Stimulated activated memory B cell treated with anti-CD40 and anti-IgM and Interleukin-4, amounts not matched to agents 10 μg/mL and 1 μg/mL and 100 μg/mL, for 72 hours (primary cell): ENCODE measurements at regions not wholly inside any gene's neighbourhood (a gene's known extent, or its start where the extent isn't known, plus 50 kb on each side); places are given as distances from the start of the nearest gene placed in this dataset.
A peak's percentile ranks its signal among the peaks of the same experiment; 100 is the strongest.
"Not testable (repeated sequence)": the region's sequence is repeated elsewhere in the genome, so short reads cannot be mapped to it uniquely, and the experiment has no call there.

Experiments
- ATAC-seq: fragments of 150-1000 bp; cut with Tn5 transposase; 2 replicates; pipeline ENCODE4 v1.10.0; 2021
- H3K27ac Mint-ChIP-seq: one replicate; pipeline ENCODE4 v1.8.0; 2022; ENCODE audit warnings: mild to moderate bottlenecking, mixed read lengths
- H3K27me3 Mint-ChIP-seq: one replicate; pipeline ENCODE4 v1.8.0; 2022; ENCODE audit warnings: mixed read lengths
- H3K36me3 Mint-ChIP-seq: one replicate; pipeline ENCODE4 v1.8.0; 2022; ENCODE audit warnings: mixed read lengths
- H3K4me1 Mint-ChIP-seq: one replicate; pipeline ENCODE4 v1.8.0; 2022; ENCODE audit warnings: mixed read lengths
- H3K4me3 Mint-ChIP-seq: one replicate; pipeline ENCODE4 v1.8.0; 2022; ENCODE audit warnings: mild to moderate bottlenecking, moderate library complexity, mixed read lengths
- H3K9me3 Mint-ChIP-seq: one replicate; pipeline ENCODE4 v1.8.0; 2022; ENCODE audit warnings: mixed read lengths

DNA sequence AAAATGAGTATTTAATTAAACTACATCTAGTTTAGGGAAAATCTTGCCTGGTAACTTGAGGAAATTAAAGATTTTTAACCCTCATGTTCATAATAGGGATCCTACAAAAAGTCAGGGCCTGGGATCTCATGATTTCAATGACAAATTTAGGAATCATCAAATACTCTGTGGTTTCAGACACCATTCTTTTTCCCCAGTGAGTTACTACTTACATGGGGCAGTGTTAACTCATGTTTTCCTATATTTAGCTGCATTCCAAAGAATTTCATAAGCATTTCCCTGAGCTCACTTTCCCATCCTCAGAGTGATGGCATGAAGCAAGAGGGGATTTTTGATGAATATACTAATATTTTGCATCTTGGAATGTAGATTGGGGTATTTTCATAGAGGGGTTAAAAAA, 321.7 kb downstream of the CENPW start:
- no peak overlapping the region for H3K27ac Mint-ChIP-seq
- H3K27me3 Mint-ChIP-seq, result no peaks in the 10 kb centered on the region
- H3K36me3 Mint-ChIP-seq, result no peaks in the 10 kb centered on the region
- ATAC-seq, result no peak
- H3K9me3 Mint-ChIP-seq, result no peaks in the 10 kb centered on the region
- no peak overlapping the region for H3K4me3 Mint-ChIP-seq
- no peaks in the 10 kb centered on the region for H3K4me1 Mint-ChIP-seq

DNA sequence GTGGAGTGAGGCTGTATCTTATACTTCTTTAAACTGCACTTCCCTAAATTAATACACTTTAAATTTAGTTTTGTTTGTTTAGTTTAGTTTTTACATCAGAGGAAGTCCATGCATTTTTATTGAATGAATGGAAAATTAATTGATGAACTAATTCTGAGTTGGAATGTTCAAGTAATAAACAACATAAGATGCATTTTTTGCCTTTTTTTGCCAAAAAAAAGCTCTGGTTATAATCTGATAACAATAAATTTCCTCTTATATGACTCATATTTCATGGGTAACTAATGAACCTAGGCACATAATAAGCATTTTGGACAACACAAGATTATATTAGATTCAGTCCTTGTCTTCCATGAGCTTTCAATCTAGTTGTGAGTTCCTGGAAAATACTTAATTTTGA, 323.1 kb downstream of the CENPW start:
- no peak for ATAC-seq
- H3K4me1 Mint-ChIP-seq, result no peaks in the 10 kb centered on the region
- H3K27me3 Mint-ChIP-seq, result no peaks in the 10 kb centered on the region
- no peak overlapping the region for H3K4me3 Mint-ChIP-seq
- no peaks in the 10 kb centered on the region for H3K9me3 Mint-ChIP-seq
- no peaks in the 10 kb centered on the region for H3K36me3 Mint-ChIP-seq
- no peak overlapping the region for H3K27ac Mint-ChIP-seq

DNA sequence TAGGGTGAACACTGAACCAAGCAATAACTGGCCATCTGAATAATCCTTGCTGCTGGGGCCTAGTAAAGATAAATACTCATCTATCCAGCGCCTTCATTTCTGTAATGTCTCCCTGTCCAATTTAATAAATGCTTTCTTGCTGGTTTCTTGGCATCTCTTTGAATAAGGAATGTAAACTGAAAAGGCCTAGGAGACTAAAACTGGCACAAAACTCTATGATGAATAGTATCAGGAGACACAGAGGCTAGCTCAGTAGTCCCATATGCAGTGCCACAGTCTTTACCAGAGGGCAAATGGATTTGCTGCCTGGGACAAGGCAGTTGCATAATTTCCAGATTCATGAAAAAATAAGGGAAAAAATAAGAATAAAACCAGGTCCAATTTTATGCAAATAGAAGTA, 324.4 kb downstream of the CENPW start:
- Mint-ChIP-seq H3K4me1 (no peaks in the 10 kb centered on the region), H3K36me3 (no peaks in the 10 kb centered on the region), H3K4me3 (no peak overlapping the region), H3K9me3 (no peaks in the 10 kb centered on the region), H3K27me3 (no peaks in the 10 kb centered on the region), H3K27ac (no peak overlapping the region)
- no peak for ATAC-seq

DNA sequence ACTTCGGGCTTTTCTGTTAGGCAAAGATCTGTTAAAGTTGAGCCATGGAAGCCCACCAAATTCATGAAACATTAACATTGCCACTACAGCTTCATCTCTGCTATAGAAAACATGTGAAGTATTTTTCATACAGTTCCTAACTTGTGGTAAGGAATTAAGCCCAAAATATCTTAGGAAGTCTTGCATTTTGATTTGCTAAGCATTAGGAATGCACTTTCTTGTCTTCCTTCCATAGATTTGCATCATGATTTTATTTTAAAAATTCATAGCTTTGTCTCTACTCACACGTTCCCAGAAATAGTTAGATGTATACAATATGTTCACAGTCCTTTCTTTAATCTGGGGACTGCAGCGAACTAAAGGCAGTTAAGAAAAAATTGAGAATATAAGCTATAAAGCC, 325.6 kb downstream of the CENPW start:
- no peak for ATAC-seq
- no peaks in the 10 kb centered on the region for H3K27me3 Mint-ChIP-seq
- no peaks in the 10 kb centered on the region for H3K9me3 Mint-ChIP-seq
- H3K27ac Mint-ChIP-seq, result no peak overlapping the region
- H3K4me3 Mint-ChIP-seq, result no peak overlapping the region
- H3K4me1 Mint-ChIP-seq, result no peaks in the 10 kb centered on the region
- no peaks in the 10 kb centered on the region for H3K36me3 Mint-ChIP-seq

DNA sequence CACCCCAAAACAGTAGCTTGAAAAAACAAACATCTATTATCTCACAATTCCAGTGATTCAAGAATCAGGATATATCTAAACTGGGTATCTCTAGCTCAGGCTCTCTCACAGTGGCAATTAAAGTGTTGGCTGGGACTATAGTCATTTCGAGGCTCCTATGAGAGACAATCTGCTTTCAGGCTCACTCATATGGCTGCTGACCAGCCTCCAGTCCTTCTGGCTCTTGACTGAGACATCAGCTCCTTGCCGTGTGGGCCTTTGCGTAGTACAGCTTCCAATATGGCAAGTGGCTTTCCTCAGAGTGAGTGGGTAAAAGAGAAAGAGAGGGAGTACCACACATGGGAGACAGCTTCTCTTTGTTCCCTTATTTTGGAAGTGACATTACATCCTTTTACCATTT, 327.2 kb downstream of the CENPW start:
- H3K9me3 Mint-ChIP-seq, result no peaks in the 10 kb centered on the region
- H3K27me3 Mint-ChIP-seq, result no peaks in the 10 kb centered on the region
- no peak overlapping the region for H3K4me3 Mint-ChIP-seq
- H3K4me1 Mint-ChIP-seq, result no peaks in the 10 kb centered on the region
- no peaks in the 10 kb centered on the region for H3K36me3 Mint-ChIP-seq
- ATAC-seq, result no peak
- H3K27ac Mint-ChIP-seq, result no peak overlapping the region

DNA sequence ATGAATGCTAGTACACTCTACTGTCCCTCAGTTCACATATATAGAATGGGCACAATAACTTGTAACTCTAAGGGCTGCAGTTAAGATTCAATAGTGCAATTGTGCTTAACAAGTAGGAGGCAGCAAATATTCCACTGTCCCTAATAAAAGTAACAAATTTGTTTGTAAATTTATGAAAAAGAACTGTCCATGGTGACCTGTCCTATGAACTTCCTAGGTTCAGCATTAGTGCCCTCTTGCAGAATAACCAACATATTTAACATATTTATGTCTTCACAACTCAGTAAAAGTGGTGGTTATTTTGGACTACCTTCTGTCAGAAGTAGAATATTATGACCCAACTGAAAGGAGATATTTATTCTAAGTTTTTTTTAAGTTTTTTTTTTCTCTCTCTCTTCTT, 327.8 kb downstream of the CENPW start:
- ATAC-seq, result no peak
- H3K36me3 Mint-ChIP-seq, result no peaks in the 10 kb centered on the region
- H3K4me1 Mint-ChIP-seq, result no peaks in the 10 kb centered on the region
- no peaks in the 10 kb centered on the region for H3K9me3 Mint-ChIP-seq
- no peak overlapping the region for H3K27ac Mint-ChIP-seq
- H3K4me3 Mint-ChIP-seq, result no peak overlapping the region
- H3K27me3 Mint-ChIP-seq, result no peaks in the 10 kb centered on the region

DNA sequence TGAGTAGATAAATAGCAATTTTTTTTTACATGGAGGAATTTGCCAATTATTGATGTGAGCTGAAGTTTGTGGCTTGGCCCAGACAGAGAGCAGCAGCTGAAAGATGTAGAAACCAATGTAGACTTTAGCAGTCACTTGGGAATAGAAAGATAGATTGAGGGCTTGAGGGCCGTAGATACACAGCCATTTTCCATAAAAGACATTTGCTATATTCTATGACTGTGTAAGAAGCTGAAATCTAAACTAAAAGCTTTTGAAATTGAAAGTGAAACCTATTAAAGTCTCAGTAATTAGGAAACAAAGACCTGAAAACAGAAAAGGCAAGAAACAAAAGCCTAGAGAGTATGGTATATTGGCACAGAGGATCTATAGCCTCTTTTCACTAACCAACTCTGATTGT, 332.7 kb downstream of the CENPW start:
- no peak for ATAC-seq
- no peaks in the 10 kb centered on the region for H3K4me1 Mint-ChIP-seq
- H3K27me3 Mint-ChIP-seq, result no peaks in the 10 kb centered on the region
- H3K27ac Mint-ChIP-seq, result no peak overlapping the region
- no peak overlapping the region for H3K4me3 Mint-ChIP-seq
- H3K9me3 Mint-ChIP-seq, result peaks cover 11% of the 10 kb centered on the region
- H3K36me3 Mint-ChIP-seq, result no peaks in the 10 kb centered on the region

DNA sequence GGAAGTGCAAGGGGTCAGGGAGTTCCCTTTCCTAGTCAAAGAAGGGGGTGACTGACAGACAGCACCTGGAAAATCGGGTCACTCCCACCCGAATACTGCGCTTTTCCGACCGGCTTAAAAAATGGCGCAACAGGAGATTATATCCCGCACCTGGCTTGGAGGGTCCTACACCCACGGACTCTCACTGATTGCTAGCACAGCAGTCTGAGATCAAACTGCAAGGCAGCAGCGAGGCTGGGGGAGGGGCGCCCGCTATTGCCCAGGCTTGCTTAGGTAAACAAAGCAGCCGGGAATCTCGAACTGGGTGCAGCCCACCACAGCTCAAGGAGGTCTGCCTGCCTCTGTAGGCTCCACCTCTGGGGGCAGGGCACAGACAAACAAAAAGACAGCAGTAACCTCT, 333.8 kb downstream of the CENPW start:
- H3K27me3 Mint-ChIP-seq, H3K4me1 Mint-ChIP-seq, H3K27ac Mint-ChIP-seq, H3K4me3 Mint-ChIP-seq, H3K36me3 Mint-ChIP-seq, ATAC-seq: not testable (repeated sequence)
- H3K9me3 Mint-ChIP-seq, result peaks cover 11% of the 10 kb centered on the region

DNA sequence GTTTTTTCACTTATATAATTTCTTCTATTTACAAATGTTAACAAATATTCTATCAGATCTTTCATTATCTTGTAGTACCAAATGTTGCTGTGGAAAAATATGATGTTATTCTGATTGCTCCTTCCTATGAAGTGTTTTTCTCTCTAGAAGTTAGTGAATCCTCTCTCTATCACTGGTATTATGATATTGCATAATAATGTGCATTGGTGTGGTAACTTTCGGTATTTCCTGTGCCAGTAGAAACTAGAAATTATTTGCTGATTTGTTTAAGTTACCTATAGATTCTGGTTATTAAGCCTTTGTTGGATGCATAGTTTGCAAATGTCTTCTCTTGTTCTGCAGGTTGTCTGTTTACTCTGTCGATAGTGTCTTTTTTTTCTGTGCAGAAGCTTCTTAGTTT, 342.5 kb downstream of the CENPW start:
- H3K9me3 Mint-ChIP-seq, result peaks cover 5% of the 10 kb centered on the region
- H3K4me3 Mint-ChIP-seq, result no peak overlapping the region
- H3K36me3 Mint-ChIP-seq, result no peaks in the 10 kb centered on the region
- no peak for ATAC-seq
- H3K27me3 Mint-ChIP-seq, result no peaks in the 10 kb centered on the region
- H3K4me1 Mint-ChIP-seq, result no peaks in the 10 kb centered on the region
- no peak overlapping the region for H3K27ac Mint-ChIP-seq

DNA sequence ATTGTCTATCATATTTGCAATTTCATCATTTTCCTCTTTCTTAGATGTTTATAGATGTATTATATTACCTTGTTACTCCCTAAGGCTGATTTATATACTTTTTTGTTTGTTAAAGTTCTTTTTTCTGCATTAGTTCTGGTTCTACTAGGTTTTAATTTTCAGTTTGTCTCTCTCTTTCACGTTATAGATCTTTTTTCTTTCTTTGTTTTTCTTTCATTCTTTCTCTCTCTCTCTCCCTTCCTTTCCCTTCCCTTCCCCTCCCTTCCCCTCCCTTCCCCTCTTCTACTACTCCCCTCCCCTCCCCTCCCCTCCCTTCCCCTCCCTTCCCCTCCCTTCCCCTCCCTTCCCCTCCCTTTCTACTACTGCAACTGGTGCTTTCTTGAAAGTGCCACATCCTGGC, 345.3 kb downstream of the CENPW start:
- Mint-ChIP-seq H3K36me3 (no peaks in the 10 kb centered on the region), H3K9me3 (peaks cover 12% of the 10 kb centered on the region)

DNA sequence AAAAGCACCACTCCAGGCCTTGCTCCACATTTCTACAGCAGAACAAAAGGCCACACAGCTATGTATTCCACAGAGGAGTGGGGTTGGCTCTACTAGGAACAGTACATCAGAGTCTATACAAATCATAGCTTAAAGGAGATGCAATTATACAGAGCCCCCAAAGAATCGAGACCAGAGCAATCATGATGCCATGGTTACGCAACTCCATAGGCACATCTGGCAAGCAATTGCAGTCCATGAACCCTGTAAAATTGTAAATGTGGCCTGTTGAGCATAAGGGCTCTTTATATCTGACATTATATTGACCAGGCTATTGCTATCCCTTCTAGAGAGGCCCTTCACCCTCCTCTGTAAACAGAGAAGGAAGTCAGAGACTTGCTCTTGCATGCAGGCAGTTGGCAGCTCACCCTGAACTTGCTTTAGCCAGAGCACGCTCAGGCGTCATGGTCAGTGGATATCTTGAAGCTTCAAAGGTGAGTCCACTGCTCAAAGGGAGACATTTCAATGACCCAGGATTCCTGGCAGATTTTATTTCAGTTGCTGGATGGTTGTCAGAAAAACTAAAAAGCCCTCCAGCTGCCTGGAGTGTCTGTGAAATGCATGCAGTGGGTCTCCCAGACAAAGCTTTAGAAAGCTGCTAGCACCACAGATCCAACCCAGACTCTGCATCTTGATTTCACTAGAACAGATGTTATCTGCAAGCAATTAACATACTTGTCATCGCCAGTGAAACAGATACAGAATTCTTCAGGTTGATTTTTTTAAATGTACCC, 357.2 kb downstream of the CENPW start:
- Mint-ChIP-seq H3K9me3 (peaks cover 7% of the 10 kb centered on the region), H3K4me1 (no peaks in the 10 kb centered on the region), H3K4me3 (no peak overlapping the region), H3K36me3 (no peaks in the 10 kb centered on the region), H3K27me3 (no peaks in the 10 kb centered on the region), H3K27ac (no peak overlapping the region)
- peak; percentile 24 for ATAC-seq

More for the DNA sequence above, 345.3 kb downstream of the CENPW start:
- no peak for ATAC-seq
- no peaks in the 10 kb centered on the region for H3K27me3 Mint-ChIP-seq
- no peak overlapping the region for H3K4me3 Mint-ChIP-seq
- no peaks in the 10 kb centered on the region for H3K4me1 Mint-ChIP-seq
- no peak overlapping the region for H3K27ac Mint-ChIP-seq

DNA sequence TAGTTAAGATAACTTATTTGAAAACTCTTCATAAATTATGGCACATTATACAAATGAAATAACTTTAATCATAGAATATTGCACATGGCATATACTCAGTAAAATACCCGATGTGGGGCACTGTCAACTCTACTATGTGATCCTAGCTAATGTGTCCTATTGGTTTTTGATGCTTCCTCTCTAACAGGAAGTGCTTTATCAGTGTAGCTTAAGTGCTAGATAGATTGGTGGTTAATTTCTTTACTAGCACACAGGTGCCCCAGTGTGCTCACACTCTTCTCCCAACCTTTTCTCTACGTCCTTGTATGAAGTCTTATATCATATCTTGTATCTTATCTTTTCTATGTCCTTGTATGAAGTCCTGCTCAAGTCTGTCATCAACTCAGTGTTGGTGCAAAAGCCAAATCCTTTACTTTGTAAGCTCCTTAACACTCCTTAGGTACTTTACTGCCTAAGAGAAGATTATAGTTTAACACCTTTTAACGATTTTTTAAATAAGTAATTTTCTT, 358.9 kb downstream of the CENPW start:
- Mint-ChIP-seq H3K36me3 (no peaks in the 10 kb centered on the region), H3K4me3 (no peak overlapping the region), H3K9me3 (peaks cover 4% of the 10 kb centered on the region), H3K27ac (no peak overlapping the region), H3K27me3 (no peaks in the 10 kb centered on the region), H3K4me1 (no peaks in the 10 kb centered on the region)
- no peak for ATAC-seq

DNA sequence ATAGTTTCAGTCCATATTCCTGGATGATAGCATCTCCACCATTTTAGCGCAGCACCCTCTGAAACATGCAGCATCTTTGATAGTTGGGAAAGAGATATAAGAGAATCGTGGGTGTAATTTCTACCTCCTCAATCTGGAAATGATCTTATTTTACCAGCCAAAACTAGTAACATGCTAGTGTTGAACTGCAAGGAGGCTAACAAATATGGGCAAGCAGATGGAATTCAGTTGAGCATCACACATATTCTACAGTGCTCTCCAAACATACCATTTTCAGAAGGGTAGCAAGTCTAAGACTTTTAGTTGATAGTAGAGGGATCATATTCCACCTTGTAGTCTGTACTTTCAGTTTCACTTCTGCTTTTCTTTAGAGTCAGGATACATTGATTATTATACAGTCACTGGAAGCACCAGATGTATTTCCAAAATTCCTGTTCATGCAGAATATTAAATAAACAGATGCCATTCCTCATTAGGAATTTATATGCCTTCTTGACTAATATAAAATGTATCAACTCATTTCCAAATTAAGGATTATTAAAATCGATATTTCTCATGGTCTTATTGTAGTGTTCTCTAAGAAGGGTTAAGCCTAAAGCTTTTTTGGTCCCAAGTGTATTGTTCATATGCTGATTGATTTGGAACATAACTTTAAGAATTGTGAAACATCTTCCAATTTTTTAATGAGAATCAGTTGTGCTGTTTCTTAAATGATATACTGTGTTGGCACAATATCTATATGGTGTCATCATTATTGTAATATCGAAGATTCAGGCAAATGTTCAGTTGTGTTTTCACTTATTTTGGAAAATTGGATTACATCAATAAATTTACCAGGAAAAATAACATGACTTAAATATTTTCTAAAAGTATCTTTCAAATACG, 362.0 kb downstream of the CENPW start:
- H3K27me3 Mint-ChIP-seq, result no peaks in the 10 kb centered on the region
- H3K4me1 Mint-ChIP-seq, result no peaks in the 10 kb centered on the region
- no peaks in the 10 kb centered on the region for H3K36me3 Mint-ChIP-seq
- no peaks in the 10 kb centered on the region for H3K9me3 Mint-ChIP-seq
- H3K27ac Mint-ChIP-seq, result no peak overlapping the region
- no peak overlapping the region for H3K4me3 Mint-ChIP-seq
- ATAC-seq, result no peak

DNA sequence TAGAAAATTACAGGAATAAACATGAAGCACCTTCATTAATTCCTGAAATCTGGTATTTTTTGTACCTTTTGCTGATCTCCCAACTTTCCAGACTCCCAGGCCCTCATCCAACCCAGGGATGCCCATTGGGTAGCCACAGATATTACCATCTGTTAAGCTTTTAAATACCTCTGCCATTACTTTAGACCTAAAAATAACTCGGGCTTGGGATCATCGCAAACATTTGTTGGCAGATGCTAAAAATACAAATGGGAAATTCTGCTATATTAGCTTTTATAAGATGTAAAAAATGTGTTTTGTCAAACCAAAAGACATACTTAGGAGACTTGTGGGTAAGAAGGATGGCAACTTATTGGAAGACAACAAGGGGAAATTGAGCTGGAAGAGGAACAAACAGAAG, 376.1 kb downstream of the CENPW start:
- H3K9me3 Mint-ChIP-seq, result no peaks in the 10 kb centered on the region
- H3K27me3 Mint-ChIP-seq, result no peaks in the 10 kb centered on the region
- H3K4me3 Mint-ChIP-seq, result no peak overlapping the region
- no peaks in the 10 kb centered on the region for H3K36me3 Mint-ChIP-seq
- no peak for ATAC-seq
- H3K4me1 Mint-ChIP-seq, result no peaks in the 10 kb centered on the region
- no peak overlapping the region for H3K27ac Mint-ChIP-seq

DNA sequence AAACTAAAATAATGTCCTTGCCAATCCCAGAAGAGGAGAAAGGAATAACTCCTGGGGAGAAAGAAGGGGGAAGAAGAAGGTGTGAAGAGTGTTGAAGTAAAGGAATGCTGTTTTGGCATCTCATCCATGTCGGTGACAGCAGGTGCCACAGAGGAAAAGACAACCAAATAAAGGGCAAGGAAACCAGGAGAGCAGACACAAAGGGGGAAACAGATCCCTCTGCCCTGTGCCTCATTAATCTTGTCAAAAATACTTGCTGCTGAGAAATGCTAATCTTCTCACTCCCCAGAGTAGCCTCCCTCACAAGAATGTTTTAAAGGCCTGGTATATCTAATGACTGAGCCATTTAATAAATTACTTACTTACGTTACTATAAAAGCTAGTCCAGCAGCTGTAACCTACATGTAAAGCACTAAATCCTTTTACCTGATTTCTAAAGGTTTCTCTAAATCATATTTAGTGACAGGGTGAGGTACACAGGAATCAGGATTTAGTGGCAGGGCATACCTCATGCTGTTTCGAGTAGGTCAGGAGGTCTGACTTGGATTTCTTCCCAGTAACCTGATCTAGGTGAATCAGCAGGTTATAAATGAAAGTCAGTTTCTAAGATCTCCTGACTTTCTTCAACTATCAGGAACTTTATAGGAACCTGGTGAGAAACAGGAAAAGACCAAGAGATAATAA, 377.1 kb downstream of the CENPW start:
- Mint-ChIP-seq H3K9me3 (no peaks in the 10 kb centered on the region), H3K4me1 (no peaks in the 10 kb centered on the region), H3K36me3 (no peaks in the 10 kb centered on the region), H3K27me3 (no peaks in the 10 kb centered on the region), H3K27ac (no peak overlapping the region), H3K4me3 (no peak overlapping the region)
- ATAC-seq, result no peak
